ENCODE measurements at regions not wholly inside any gene's neighbourhood (a gene's known extent, or its start where the extent isn't known, plus 50 kb on each side); places are given as distances from the start of the nearest gene placed in this dataset.

GRCh38 chr2:13218205-13218604 is 501.5 kb downstream of the TRIB2 start:
- TF ChIP-seq CTCF (conservative IDR thresholded peaks at IDR 0.05) = no peak
- no peak for TF ChIP-seq ZFX (IDR thresholded peaks at IDR 0.05)

Data from C4-2B (cell line).